HG02759 (cell line): ENCODE measurements at regions not wholly inside any gene's neighbourhood (a gene's known extent, or its start where the extent isn't known, plus 50 kb on each side); places are given as distances from the start of the nearest gene placed in this dataset.

Experiments used
- ATAC-seq: cut with Tn5 transposase; IDR thresholded peaks from one replicate; pipeline ENCODE4 v1.9.1; 2021; ENCODE audit warnings: mild to moderate bottlenecking, moderate library complexity; ENCODE audit not compliant: unreplicated experiment

DNA sequence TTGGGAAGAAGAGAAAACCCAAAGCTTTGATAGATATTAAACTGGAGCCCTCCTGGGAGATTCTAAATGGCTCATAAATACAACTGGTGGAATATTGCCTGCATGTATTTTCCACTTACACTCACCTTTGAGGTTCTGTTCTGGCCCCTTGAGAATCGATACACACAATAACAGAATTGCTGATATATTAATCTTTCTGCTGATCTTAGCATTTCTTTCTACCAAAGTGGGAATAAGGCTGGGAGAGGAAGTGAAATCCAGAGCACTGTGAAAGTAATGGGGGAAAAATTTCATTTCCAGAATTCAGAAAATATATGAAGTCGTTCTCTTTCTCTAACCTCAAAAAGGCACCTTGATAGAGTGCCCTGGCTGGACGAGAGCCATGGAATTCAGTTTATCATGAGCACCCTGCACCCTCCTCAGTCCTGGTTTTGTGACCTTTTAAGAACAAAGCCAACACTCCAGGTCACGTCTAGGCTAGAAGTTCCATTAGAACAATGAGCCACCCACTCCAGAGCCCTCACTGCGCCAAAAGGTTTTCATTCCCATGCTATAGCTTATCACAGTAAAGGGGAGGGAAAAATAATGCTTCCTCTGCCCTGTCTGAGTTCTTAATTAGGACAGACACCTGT, 244.5 kb downstream of the CD83 start:
- no peak for ATAC-seq

DNA sequence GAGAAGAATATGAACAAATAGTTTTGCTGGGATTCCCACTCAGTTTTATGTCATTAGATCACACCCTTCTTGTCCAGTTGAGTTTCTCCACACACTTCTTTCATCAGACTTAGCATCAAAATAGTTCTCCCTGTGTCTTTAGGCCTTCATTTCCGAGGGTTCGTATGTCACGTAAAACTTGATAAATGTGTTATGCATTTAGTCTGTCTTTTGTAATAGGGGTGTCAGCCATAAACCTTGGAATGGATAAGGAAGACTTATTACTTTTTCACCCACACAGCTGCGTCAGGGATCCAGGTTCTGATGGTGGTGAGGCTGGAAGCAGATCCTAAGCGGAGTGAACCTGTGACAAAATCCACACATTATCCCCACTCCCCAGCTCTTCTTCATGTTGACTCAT, 246.8 kb downstream of the CD83 start:
- no peak for ATAC-seq

GRCh38 chr6:14365393-14365792, 247.8 kb downstream of the CD83 start:
- ATAC-seq, result no peak

- ATAC-seq, result no peak
Measured at GRCh38 chr6:14366315-14366714, 248.7 kb downstream of the CD83 start.

DNA sequence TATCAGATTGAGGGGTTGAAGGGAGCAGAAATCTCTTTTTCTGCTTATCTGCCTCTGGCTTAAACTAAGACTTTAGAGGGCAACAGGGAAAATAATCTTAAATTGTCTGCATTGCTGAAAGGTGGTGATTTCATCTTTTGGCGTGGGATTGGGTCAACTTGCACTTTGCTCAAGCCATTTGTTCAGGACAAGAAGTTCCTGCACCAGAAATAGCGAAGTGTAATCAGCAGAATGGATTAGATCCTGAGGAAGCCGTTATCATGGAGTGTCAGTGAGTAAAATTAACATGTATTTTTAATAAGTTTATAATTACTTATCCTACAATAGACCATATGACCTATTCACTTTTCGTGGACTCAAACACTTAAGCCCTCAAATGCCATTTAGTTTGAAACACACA, 249.3 kb downstream of the CD83 start:
- ATAC-seq, result no peak

DNA sequence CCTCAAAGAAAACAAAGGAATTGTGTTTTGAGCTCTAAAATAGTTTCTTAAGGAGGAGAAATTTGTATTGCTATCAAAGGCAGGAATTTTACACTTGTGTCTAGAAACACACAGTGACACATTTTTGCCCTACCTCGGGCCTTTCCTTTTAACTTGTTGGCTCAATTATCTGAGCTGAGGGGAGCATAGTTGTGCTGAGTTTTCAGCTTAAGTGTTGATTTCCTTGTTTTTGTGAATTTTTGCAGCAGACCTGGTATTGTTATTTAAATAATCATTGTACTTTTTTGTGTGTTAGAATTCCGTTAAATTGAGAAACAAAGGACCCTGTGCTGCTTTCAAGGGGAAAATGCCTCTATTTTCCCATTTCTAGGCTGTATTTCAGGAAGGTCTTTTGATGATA, 249.7 kb downstream of the CD83 start:
- ATAC-seq, result no peak

GRCh38 chr6:14369717-14370116, 252.1 kb downstream of the CD83 start:
- ATAC-seq, result no peak

DNA sequence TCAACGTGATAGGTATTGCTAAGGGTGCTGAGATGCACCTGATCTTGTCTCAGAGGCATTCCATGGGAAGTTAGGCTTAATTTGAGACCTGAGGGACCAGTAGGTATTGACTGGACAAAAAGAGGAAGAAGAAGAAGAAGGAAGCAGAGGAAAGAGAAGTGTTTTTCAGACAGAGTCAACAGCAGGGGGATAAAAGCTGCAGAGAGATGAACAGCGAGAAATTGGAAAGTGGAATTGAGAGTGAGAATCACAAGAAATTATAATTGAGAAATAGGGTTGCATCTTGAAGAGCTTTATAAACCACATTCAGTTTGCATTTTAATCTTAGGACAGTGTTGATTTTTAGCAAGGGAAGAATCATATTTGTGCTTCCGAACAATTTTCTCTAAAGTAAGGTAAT, 254.0 kb downstream of the CD83 start:
- no peak for ATAC-seq

DNA sequence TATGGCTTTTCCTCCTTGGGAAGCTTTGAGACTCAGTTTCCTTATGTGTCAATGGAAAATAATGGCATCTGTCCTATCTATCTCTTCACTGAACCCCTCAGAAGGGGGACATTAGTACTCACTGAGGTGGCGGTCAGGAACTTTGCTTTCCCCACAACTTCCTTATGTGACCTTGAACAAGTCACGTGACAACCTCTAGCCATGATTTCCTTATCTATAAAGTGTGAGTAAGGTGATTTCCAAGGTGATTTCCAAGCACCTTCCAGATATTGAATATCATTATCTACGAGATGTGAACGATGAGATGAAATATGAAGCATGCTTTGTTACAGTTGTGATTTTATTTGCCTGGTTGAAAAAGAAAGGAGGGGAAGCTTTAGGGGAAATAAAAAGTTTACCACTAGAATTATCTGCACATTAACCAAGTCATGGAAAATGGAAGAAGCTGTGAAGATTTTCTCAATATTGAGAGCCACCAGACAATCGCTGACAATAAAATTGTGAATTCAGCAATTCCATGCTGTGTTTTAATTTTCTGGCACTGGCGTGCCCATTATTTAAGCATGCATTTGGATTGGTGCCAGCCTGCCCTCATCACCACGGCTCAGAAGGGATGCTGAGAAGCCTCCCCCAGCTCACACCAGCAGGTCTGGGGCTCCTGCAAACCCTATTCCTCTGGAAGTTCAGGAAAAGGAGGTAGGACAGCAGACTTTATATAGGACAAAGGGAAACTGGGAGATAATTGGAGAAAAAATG, 255.3 kb downstream of the CD83 start:
- no peak for ATAC-seq

- ATAC-seq, result no peak
Measured at GRCh38 chr6:14373648-14374437, 256.3 kb downstream of the CD83 start.

GRCh38 chr6:14375930-14376329, 258.4 kb downstream of the CD83 start:
- ATAC-seq, result no peak

DNA sequence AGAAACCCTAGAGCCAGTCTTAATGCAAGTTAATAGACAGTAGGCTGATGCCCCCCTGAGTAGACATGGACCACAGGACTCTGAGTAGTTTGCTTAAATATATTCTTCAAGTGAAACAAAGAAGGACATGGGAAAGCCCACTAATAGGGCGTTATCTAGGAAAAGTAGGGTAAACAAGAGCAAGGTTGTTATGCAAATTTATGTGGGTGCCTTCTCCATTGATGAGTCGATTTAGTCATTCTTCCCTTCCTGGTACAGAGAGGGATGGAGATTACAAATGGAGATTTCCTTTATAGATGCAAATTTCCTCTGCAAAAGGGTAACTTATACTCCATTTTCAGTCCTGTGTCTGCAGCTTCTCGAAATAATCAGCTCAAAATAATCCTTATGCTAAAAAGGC, 262.0 kb downstream of the CD83 start:
- ATAC-seq, result no peak

DNA sequence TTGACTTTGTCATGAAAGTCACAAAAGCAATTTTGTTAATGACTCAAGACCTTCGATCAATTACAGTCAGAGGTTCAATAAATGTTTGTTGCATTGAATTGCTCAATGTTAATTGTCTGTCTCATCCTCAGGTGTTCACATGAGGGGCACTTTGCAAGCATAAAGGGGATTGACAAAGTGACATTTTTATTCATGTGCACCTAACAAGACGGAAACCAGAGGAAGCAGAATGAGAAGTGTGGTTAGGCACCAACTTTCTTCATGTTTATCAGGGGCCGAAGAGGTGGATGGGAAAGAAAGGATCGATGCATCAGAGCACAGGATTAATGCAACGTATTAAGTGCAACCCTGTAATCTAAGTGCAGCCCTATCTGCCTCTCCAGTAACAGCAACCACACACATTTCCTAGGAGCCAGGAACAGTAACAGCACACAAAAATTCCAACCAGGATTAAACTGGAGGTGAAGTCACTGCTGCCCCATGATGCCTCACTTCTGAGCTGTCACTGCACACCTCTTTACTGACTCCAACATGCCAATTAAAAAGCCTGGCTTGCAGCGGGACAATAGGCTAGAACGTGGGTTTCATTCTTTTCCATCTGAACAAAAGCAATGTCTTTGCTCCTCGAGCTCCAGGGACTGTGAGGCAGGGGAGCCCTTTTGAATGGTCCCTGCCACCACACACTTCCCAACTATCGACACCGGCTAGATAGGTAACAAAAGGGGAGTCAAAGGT, 262.7 kb downstream of the CD83 start:
- ATAC-seq, result no peak

DNA sequence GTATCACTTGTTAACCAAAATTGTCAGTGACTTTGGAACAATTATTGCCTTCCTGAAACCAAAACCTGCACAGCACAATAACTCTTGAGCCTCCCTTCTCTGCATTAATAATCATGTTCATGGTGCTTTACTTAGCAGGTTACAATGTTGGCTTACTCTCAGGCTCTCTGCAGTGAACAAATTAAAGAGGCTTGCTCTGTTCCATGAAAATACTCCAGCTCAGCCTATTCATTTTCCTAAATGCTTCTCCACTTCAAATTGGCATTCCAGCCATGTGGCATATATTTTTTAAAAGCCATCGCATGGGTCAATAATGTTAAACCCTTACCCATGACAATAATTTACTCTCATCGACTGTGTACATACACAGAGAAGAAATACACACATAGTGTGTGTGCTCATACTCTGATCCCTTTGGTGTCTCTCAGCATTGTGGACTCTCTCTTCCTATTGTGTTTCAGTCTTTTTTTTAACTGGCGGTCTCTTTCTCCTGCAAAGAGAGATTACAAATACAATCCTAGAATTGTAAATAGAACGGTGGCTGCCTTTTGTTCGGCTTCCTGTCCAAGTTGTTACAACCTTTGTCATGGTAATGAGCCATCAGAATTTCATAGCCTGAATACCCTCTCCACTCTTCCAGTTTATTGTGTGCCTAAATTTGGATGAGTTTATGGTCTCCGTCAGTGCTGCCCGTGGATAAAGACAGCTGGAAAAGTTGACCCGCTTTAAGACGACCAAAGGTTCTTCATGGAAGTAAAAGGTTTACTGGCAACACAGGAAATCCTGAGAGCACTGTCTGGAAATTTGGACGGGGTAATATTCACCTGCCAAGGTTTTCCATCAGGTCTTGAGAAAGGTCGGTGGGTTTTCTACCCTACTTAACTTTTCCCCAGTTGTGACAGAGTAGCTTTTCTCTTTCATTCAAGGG, 263.6 kb downstream of the CD83 start:
- no peak for ATAC-seq

GRCh38 chr6:14381829-14382677, 264.5 kb downstream of the CD83 start:
- peak; percentile 57 for ATAC-seq

GRCh38 chr6:14382678-14383236, 265.2 kb downstream of the CD83 start:
- no peak for ATAC-seq

DNA sequence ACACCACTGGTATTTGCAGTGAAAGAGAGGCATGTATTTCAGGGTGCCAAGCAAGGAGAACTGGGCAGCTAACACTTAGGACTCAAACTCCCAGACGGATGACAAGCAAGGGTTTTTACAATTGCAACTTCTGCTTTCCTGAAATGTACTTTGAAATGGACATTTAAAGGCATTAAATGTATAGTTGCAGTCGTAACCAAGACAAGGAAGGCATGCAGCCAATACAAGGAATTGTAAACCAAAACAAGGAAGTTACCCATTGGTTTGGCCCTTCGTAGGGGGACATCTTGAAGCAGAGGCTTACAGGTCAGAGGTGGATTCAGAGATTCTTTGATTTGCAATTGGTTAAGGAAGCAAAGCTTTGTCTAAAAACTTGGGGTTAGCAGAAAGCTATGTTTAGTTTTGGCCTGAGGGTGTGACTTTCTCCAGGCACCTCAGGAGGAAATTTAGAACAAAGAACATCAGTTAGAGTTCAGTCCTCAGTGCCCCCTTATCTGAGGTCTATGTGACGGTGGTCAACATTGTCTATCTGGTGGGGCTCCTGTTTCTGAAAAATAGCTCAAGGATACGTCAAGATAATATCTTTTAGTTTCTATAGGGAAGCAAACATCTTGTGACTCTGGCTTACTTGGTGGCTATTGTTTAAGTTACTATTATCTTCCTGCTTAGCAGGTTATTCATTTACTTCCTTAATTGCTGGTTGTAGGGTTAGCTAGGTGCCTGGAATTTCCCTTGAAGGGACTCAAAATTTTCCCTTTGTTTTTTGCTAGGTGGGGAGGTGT, 266.0 kb downstream of the CD83 start:
- no peak for ATAC-seq
